ENCODE measurements at regions not wholly inside any gene's neighbourhood (a gene's known extent, or its start where the extent isn't known, plus 50 kb on each side); places are given as distances from the start of the nearest gene placed in this dataset.

GRCh38 chr18:48459465-48459864 lies 50.3 kb upstream of the ZBTB7C start:
- H3K27me3 ChIP-seq (ENCODE audit: insufficient read depth) = no peaks in the 10 kb centered on the region
- no peaks in the 10 kb centered on the region for H3K9me3 ChIP-seq
- H3K27ac ChIP-seq (ENCODE audit: low read depth in 2 of 2, low read length in 1 of 2) = no peak overlapping the region
- POLR2A ChIA-PET = no interaction called here
- no peaks in the 10 kb centered on the region for H3K9me2 ChIP-seq
- CTCF ChIA-PET = interaction anchor here (0.7 to 13.0 kb wide), 5 partner anchors 11 to 435 kb away, joined by 4 to 164 read pairs (median 4); no protein-coding TSS in a partner anchor
- no peak overlapping the region for H3K9ac ChIP-seq
- H2AFZ ChIP-seq (ENCODE audit: low read depth) = no peak overlapping the region
- H4K20me1 ChIP-seq (ENCODE audit: insufficient read depth) = no peaks in the 10 kb centered on the region
- H3K4me3 ChIP-seq (ENCODE audit: low read depth in 2 of 2, low read length in 1 of 2) = no peak overlapping the region
- H3K4me1 ChIP-seq (ENCODE audit: control insufficient read depth in 1 of 2, insufficient read depth in 2 of 2, low read depth in 1 of 2, low read length in 1 of 2) = peaks cover 0 to 9% of the 10 kb centered on the region in 2 experiments; a peak in 1 of 4 replicates
- DNase-seq = no peak
- TF ChIP-seq TAF1 (IDR thresholded peaks at IDR 0.05; ENCODE audit: borderline replicate concordance, low read depth, low read length) = no peak
- no peak for TF ChIP-seq TCF12 (IDR thresholded peaks at IDR 0.05)
- no peak for TF ChIP-seq GABPA (IDR thresholded peaks at IDR 0.05; ENCODE audit: low read depth)
- TF ChIP-seq FOXM1 (IDR thresholded peaks at IDR 0.05; ENCODE audit: low read depth) = no peak
- no peak for TF ChIP-seq RAD21 (IDR thresholded peaks at IDR 0.05; ENCODE audit: low read length)
- no peak for TF ChIP-seq USF1 (IDR thresholded peaks at IDR 0.05; ENCODE audit: borderline replicate concordance, low read depth)
- no peak for TF ChIP-seq JUND (IDR thresholded peaks at IDR 0.05)
- TF ChIP-seq GATA2 (CRISPR knock-in tag; IDR thresholded peaks at IDR 0.05) = no peak
- TF ChIP-seq MEF2A (IDR thresholded peaks at IDR 0.05; ENCODE audit: borderline replicate concordance, low read depth) = no peak
- TF ChIP-seq NFIC (IDR thresholded peaks at IDR 0.05; ENCODE audit: borderline replicate concordance) = no peak
- no peak overlapping the region for H3K4me2 ChIP-seq
- 76% methylated on average over 1 of the region's 1 CpG for WGBS (ENCODE audit: low lambda C conversion rate)
- H3F3A ChIP-seq (replicated peaks; ENCODE audit: insufficient read depth) = no peaks in the 10 kb centered on the region
- no peaks in the 10 kb centered on the region for H3K36me3 ChIP-seq (replicated peaks in 1 of 2; ENCODE audit: control insufficient read depth in 1 of 2, insufficient read depth in 2 of 2, low read length in 1 of 2)
- no peaks in the 10 kb centered on the region for H3K79me2 ChIP-seq (ENCODE audit: insufficient read depth)

GRCh38 chr18:48459016-48459415 lies 49.8 kb upstream of the ZBTB7C start:
- POLR2A ChIA-PET = no interaction called here
- no peak overlapping the region for H3K4me2 ChIP-seq
- H3K9me2 ChIP-seq = no peaks in the 10 kb centered on the region
- no peak for DNase-seq
- no peak overlapping the region for H3K9ac ChIP-seq
- H2AFZ ChIP-seq (ENCODE audit: low read depth) = no peak overlapping the region
- CTCF ChIA-PET = interaction anchor here (0.7 to 13.0 kb wide), 5 partner anchors 12 to 435 kb away, joined by 4 to 164 read pairs (median 4); no protein-coding TSS in a partner anchor
- no peaks in the 10 kb centered on the region for H4K20me1 ChIP-seq (ENCODE audit: insufficient read depth)
- H3K79me2 ChIP-seq (ENCODE audit: insufficient read depth) = no peaks in the 10 kb centered on the region
- no peak overlapping the region for H3K4me3 ChIP-seq (ENCODE audit: low read depth in 2 of 2, low read length in 1 of 2)
- no peaks in the 10 kb centered on the region for H3K36me3 ChIP-seq (replicated peaks in 1 of 2; ENCODE audit: control insufficient read depth in 1 of 2, insufficient read depth in 2 of 2, low read length in 1 of 2)
- no peaks in the 10 kb centered on the region for H3K27me3 ChIP-seq (ENCODE audit: insufficient read depth)
- H3K27ac ChIP-seq (ENCODE audit: low read depth in 2 of 2, low read length in 1 of 2) = no peak overlapping the region
- H3K9me3 ChIP-seq = no peaks in the 10 kb centered on the region
- TF ChIP-seq JUND (IDR thresholded peaks at IDR 0.05) (no peak), EZH2phosphoT487 (IDR thresholded peaks at IDR 0.05; ENCODE audit: borderline replicate concordance, low read depth) (no peak), RFX5 (IDR thresholded peaks at IDR 0.05; ENCODE audit: low read length) (no peak), USF2 (IDR thresholded peaks at IDR 0.05; ENCODE audit: borderline replicate concordance, low read depth, low read length) (no peak), SIN3A (IDR thresholded peaks at IDR 0.05; ENCODE audit: borderline replicate concordance, low read depth, low read length) (no peak), TCF12 (IDR thresholded peaks at IDR 0.05) (no peak), USF1 (IDR thresholded peaks at IDR 0.05; ENCODE audit: borderline replicate concordance, low read depth) (no peak), MXI1 (IDR thresholded peaks at IDR 0.05; ENCODE audit: low read depth, low read length) (no peak), RXRA (IDR thresholded peaks at IDR 0.05; ENCODE audit: borderline replicate concordance, low read depth) (no peak), CHD2 (IDR thresholded peaks at IDR 0.05; ENCODE audit: low read length, partially characterized antibody) (no peak), RAD21 (IDR thresholded peaks at IDR 0.05; ENCODE audit: low read length) (no peak), MEF2A (IDR thresholded peaks at IDR 0.05; ENCODE audit: borderline replicate concordance, low read depth) (no peak), NRF1 (IDR thresholded peaks at IDR 0.05; ENCODE audit: low read depth, low read length) (no peak), YY1 (IDR thresholded peaks at IDR 0.05; ENCODE audit: low read depth) (no peak), FOXM1 (IDR thresholded peaks at IDR 0.05; ENCODE audit: low read depth) (no peak), PBX3 (IDR thresholded peaks at IDR 0.05) (no peak), REST (IDR thresholded peaks at IDR 0.05; ENCODE audit: low read depth, low read length) (no peak)
- H3K4me1 ChIP-seq (ENCODE audit: control insufficient read depth in 1 of 2, insufficient read depth in 2 of 2, low read depth in 1 of 2, low read length in 1 of 2) = peaks cover 0 to 13% of the 10 kb centered on the region in 2 experiments; a peak in 1 of 4 replicates
- no peaks in the 10 kb centered on the region for H3F3A ChIP-seq (replicated peaks; ENCODE audit: insufficient read depth)

All from SK-N-SH (cell line).